GM08714 (cell line): ENCODE measurements at regions not wholly inside any gene's neighbourhood (a gene's known extent, or its start where the extent isn't known, plus 50 kb on each side); places are given as distances from the start of the nearest gene placed in this dataset.
"Not testable (repeated sequence)": the region's sequence is repeated elsewhere in the genome, so short reads cannot be mapped to it uniquely, and the experiment has no call there.

Source experiments
- H3K4me3 ChIP-seq: fragments of 200-500 bp; sonication (Bioruptor generic); 2 replicates; pipeline ENCODE4 v1.5.1; 2014; ENCODE audit warnings: mild to moderate bottlenecking, low read length, inconsistent platforms
- ZNF274 ChIP-seq: IDR thresholded peaks from 2 replicates; pipeline ENCODE4 v1.6.1; 2012; ENCODE audit warnings: mild to moderate bottlenecking, low read depth, low read length

- TF ChIP-seq ZNF274, result no peak
- no peak overlapping the region for H3K4me3 ChIP-seq
These were observed 183.1 kb downstream of the FAM43A start for GRCh38 chr3:194868831-194869230.

- TF ChIP-seq ZNF274, result no peak
- no peak overlapping the region for H3K4me3 ChIP-seq
These were observed 183.9 kb downstream of the FAM43A start for GRCh38 chr3:194869482-194870169.

GRCh38 chr3:194870394-194871110 lies 184.9 kb downstream of the FAM43A start:
- H3K4me3 ChIP-seq, result no peak overlapping the region
- no peak for TF ChIP-seq ZNF274

GRCh38 chr3:194871143-194871863 lies 185.6 kb downstream of the FAM43A start:
- no peak for TF ChIP-seq ZNF274
- H3K4me3 ChIP-seq, result no peak overlapping the region

GRCh38 chr3:194871864-194872668 lies 186.4 kb downstream of the FAM43A start:
- no peak for TF ChIP-seq ZNF274
- no peak overlapping the region for H3K4me3 ChIP-seq

GRCh38 chr3:194872669-194872977 lies 186.9 kb downstream of the FAM43A start:
- H3K4me3 ChIP-seq, result no peak overlapping the region
- no peak for TF ChIP-seq ZNF274

GRCh38 chr3:194873474-194873873 lies 187.8 kb downstream of the FAM43A start:
- H3K4me3 ChIP-seq, result not testable (repeated sequence)

- TF ChIP-seq ZNF274, result no peak
- H3K4me3 ChIP-seq, result no peak overlapping the region
These were observed 188.5 kb downstream of the FAM43A start for GRCh38 chr3:194874206-194874605.

GRCh38 chr3:194874783-194875182 lies 189.1 kb downstream of the FAM43A start:
- H3K4me3 ChIP-seq, result no peak overlapping the region
- TF ChIP-seq ZNF274, result no peak

- TF ChIP-seq ZNF274, result no peak
- H3K4me3 ChIP-seq, result no peak overlapping the region
These were observed 190.1 kb downstream of the FAM43A start for GRCh38 chr3:194875581-194876402.

- H3K4me3 ChIP-seq, result no peak overlapping the region
- no peak for TF ChIP-seq ZNF274
These were observed 190.9 kb downstream of the FAM43A start for GRCh38 chr3:194876403-194877095.

- TF ChIP-seq ZNF274, result no peak
- no peak overlapping the region for H3K4me3 ChIP-seq
These were observed 191.8 kb downstream of the FAM43A start for GRCh38 chr3:194877291-194878119.
